Muscle of leg (tissue), 3 donors: ENCODE measurements at regions not wholly inside any gene's neighbourhood (a gene's known extent, or its start where the extent isn't known, plus 50 kb on each side); places are given as distances from the start of the nearest gene placed in this dataset.

Experiments used
- DNase-seq: peaks from one replicate; pipeline ENCODE4 v3.0.0; 2013
- H3K27ac ChIP-seq: one replicate; pipeline ENCODE4 v1.5.1; 2013; ENCODE audit warnings: mild to moderate bottlenecking, low read length, control low read depth
- H3K27me3 ChIP-seq: one replicate; pipeline ENCODE4 v1.6.1; 2013; ENCODE audit warnings: low read length; ENCODE audit not compliant: control insufficient read depth, insufficient read depth
- H3K36me3 ChIP-seq: one replicate; pipeline ENCODE4 v1.6.1; 2013; ENCODE audit warnings: low read length; ENCODE audit not compliant: control insufficient read depth, insufficient read depth
- H3K4me1 ChIP-seq: one replicate; pipeline ENCODE4 v1.6.1; 2013; ENCODE audit warnings: low read length; ENCODE audit not compliant: control insufficient read depth, insufficient read depth
- H3K4me3 ChIP-seq: one replicate; pipeline ENCODE4 v1.5.1; 2013; ENCODE audit warnings: low read length, control low read depth
- H3K9me3 ChIP-seq: replicated peaks from 2 replicates; pipeline ENCODE4 v1.6.1; 2013; ENCODE audit warnings: low read depth, low read length; ENCODE audit not compliant: control insufficient read depth
- WGBS: methylation state at CpG from one replicate; pipeline ENCODE4 v1.1.5; 2013; ENCODE audit warnings: missing lambda C conversion rate; ENCODE audit not compliant: insufficient coverage; 5-methylcytosine and 5-hydroxymethylcytosine counted together

DNA sequence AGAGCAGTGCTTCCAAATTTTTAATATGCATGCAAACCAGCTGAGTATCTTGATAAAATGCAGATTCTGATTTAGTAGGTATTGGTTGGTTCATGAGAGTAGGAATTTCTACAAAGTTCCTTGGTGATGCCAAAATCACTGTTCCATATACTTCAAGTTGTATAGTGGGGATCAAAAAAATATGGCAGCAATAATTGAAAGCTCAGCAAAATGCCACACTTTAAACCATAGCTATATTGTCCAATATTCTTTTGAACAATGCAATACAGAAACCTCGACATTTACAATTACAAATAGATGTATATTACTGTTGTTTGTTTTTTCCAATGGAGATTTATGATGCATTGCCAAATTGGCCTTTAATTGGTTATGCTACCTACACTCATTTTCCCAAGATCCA lies 55.7 kb upstream of the NCAM2 start:
- H3K27ac ChIP-seq: no peak overlapping the region
- no peak for DNase-seq
- WGBS: no CpG with 5 or more reads among the region's 1 CpG
- no peaks in the 10 kb centered on the region for H3K9me3 ChIP-seq
- H3K4me3 ChIP-seq: no peak overlapping the region
- H3K27me3 ChIP-seq: no peaks in the 10 kb centered on the region
- H3K36me3 ChIP-seq: no peaks in the 10 kb centered on the region
- H3K4me1 ChIP-seq: no peaks in the 10 kb centered on the region

DNA sequence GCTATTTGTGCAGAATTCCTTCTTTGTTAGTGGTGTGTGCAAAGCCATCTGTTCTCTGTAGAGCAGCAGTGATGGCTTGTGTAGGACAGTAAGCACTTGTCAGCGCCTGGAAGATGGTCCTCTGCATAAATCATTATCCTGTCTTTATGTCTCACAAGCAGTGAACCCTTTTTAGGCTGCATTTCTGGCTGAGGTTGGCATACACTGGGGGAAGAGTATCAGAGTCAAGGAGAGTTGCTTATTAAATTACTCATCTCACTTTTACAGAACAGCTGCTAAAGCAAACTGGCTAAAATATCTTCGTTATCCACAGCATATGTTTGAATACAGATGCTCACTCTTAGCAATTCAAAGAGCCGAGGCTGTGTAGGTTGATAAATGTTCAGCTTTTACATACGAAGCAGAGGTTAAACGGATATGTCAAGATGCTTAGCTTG lies 54.6 kb upstream of the NCAM2 start:
- H3K9me3 ChIP-seq: no peaks in the 10 kb centered on the region
- H3K4me3 ChIP-seq: no peak overlapping the region
- peak; percentile 52 for DNase-seq
- H3K27ac ChIP-seq: no peak overlapping the region
- no peaks in the 10 kb centered on the region for H3K27me3 ChIP-seq
- WGBS: 34% methylated on average over 3 of the region's 5 CpGs
- H3K36me3 ChIP-seq: no peaks in the 10 kb centered on the region
- H3K4me1 ChIP-seq: no peaks in the 10 kb centered on the region

DNA sequence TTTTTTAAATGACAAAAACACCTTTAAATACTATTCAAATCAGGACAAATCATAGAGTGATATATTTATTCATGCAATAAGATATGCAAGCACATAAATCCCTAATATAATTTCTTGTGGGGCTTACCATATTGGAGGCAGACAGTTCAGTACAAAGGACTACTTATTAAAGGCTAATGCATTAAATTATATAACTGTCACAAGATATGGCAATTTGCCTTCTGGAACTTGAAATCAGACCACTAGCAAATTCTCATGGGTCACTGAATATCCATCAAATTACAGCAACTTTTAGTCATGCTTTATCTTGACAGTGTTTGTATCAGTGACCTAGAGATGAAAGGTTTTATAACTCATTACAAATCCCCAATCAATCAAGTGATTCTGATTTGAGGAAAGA lies 54.1 kb upstream of the NCAM2 start:
- Histone ChIP-seq H3K4me3 (no peak overlapping the region), H3K4me1 (no peaks in the 10 kb centered on the region), H3K36me3 (no peaks in the 10 kb centered on the region), H3K27ac (no peak overlapping the region), H3K9me3 (no peaks in the 10 kb centered on the region), H3K27me3 (no peaks in the 10 kb centered on the region)
- no peak for DNase-seq

DNA sequence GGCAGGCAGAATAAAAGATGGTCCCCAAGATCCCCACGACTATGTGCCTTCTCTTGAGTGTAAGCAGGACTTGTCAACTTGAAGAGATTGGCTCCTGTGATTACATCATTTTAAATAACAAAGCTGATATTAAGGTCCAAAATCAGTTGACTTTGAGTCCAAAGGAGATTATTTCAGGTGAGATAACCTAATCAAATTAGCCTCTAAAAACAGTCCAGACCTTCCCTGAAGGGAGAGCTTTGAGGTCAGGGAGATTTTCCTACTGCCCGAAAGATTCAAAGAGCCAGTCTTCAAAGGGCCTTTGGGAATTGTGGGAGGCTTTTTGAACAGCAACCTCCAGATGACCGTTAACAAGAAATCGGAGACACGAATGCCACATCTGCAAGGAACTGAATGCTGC lies 51.5 kb upstream of the NCAM2 start:
- no peaks in the 10 kb centered on the region for H3K9me3 ChIP-seq
- H3K4me1 ChIP-seq: no peaks in the 10 kb centered on the region
- H3K36me3 ChIP-seq: no peaks in the 10 kb centered on the region
- no peak overlapping the region for H3K27ac ChIP-seq
- no peak overlapping the region for H3K4me3 ChIP-seq
- H3K27me3 ChIP-seq: no peaks in the 10 kb centered on the region
- no peak for DNase-seq
- 50% methylated on average over 3 of the region's 5 CpGs for WGBS
